Gastrocnemius medialis (tissue), 4 donors: ENCODE measurements at regions not wholly inside any gene's neighbourhood (a gene's known extent, or its start where the extent isn't known, plus 50 kb on each side); places are given as distances from the start of the nearest gene placed in this dataset.
"Not testable (repeated sequence)": the region's sequence is repeated elsewhere in the genome, so short reads cannot be mapped to it uniquely, and the experiment has no call there.

ENCODE experiments used
- POLR2A ChIP-seq, 2 donors: fragments of 450-650 bp; IDR thresholded peaks; one replicate each; pipeline ENCODE4 v1.6.1; 2017; ENCODE audit warnings: antibody characterized with exemption in 2 of 2, mild to moderate bottlenecking in 2 of 2, moderate library complexity in 2 of 2
- TF ChIP-seq, protein P1 (sequence below), 5 experiments: fragments of 450-650 bp in 3 of 5; fragments of 200-600 bp in 2 of 5; sonication (generic) in 2 of 5; IDR thresholded peaks in 4 of 5; conservative IDR thresholded peaks in 1 of 5; 1 replicate in 4 of 5; 2 replicates in 1 of 5; pipeline ENCODE4 v1.5.1; 2016 to 2019; ENCODE audit warnings: antibody characterized with exemption in 5 of 5, mild to moderate bottlenecking in 3 of 5, moderate library complexity in 3 of 5

DNA sequence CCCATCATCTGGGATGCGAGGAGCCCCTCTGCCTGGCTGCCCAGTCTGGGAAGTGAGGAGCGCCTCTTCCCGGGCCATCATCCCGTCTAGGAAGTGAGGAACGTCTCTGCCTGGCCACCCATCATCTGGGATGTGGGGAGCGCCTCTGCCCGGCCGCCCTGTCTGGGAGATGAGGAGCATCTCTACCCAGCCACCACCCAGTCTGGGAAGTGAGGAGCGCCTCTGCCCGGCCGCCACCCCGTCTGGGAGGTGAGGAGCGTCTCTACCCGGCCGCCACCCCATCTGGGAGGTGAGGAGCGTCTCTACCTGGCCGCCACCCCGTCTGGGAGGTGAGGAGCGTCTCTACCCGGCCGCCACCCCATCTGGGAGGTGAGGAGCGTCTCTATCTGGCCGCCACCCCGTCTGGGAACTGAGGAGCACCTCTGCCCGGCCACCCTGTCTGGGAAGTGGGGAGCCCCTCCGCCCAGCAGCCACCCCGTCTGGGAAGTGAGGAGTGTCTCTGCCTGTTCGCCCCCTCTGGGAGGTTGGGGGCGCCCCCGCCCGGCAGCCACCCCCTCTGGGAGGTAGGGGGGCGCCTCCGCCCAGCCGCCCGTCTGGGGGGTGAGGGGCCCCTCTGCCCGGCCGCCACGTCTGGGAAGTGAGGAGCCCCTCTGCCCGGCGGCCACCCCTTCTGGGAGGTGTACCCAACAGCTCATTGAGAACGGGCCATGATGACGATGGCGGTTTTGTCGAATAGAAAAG lies 80.5 kb downstream of the NAA11 start:
- TF ChIP-seq, protein P1, sequence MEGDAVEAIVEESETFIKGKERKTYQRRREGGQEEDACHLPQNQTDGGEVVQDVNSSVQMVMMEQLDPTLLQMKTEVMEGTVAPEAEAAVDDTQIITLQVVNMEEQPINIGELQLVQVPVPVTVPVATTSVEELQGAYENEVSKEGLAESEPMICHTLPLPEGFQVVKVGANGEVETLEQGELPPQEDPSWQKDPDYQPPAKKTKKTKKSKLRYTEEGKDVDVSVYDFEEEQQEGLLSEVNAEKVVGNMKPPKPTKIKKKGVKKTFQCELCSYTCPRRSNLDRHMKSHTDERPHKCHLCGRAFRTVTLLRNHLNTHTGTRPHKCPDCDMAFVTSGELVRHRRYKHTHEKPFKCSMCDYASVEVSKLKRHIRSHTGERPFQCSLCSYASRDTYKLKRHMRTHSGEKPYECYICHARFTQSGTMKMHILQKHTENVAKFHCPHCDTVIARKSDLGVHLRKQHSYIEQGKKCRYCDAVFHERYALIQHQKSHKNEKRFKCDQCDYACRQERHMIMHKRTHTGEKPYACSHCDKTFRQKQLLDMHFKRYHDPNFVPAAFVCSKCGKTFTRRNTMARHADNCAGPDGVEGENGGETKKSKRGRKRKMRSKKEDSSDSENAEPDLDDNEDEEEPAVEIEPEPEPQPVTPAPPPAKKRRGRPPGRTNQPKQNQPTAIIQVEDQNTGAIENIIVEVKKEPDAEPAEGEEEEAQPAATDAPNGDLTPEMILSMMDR (IDR thresholded peaks at IDR 0.05 in 4 of 5, conservative IDR thresholded peaks at IDR 0.05 in 1 of 5) = not testable (repeated sequence)
- not testable (repeated sequence) for TF ChIP-seq POLR2A (IDR thresholded peaks at IDR 0.05)
